ENCODE measurements at regions not wholly inside any gene's neighbourhood (a gene's known extent, or its start where the extent isn't known, plus 50 kb on each side); places are given as distances from the start of the nearest gene placed in this dataset.

DNA sequence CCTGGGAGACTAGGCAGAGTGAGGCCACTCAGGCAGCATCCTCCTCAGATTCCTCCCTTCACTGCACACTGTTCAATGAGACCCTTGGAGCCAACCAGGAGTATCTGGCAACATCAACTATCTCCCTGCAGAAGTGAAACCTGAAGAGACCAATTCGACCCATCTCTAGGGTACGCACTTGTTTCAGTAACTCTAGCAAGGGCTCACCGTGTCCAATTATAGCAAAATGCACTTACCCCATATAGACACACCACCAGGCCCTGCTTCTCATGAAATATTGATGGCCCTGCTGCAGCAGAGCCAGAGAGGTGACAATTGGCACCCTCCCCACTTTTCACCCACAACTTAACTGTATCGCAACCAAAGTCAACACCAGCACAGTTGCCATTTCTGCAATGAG, 196.1 kb upstream of the IGF1R start (continued):
- TF ChIP-seq HOXB13 (CRISPR knock-in tag; IDR thresholded peaks at IDR 0.05; ENCODE audit: low read depth) (no peak), RNF2 (IDR thresholded peaks at IDR 0.05; ENCODE audit: borderline replicate concordance, low read depth) (no peak)

DNA sequence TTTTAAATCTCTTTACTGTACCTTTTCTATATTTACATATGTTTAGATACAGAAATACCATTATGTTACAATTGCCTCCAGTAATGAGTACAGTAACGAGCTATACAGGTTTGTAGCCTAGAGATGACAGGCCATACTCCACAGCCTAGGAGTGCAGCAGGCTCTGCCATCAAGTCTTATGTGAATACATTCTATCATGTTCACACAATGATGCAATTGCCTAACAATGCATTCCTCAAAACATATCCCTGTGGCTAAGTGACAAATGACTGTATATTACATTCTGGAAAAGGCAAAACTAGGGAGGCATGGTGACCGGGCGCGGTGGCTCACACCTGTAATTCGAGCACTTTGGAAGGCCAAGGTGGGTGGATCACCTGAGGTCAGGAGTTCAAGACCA, 192.4 kb upstream of the IGF1R start:
- no peak for ATAC-seq
- no peaks in the 10 kb centered on the region for H3K4me1 ChIP-seq
- ChIA-PET POLR2A (no interaction called here), CTCF (interaction anchor here (0.9 to 4.2 kb wide), 4 partner anchors 12 to 34 kb away, joined by 3 to 25 read pairs (median 4); no protein-coding TSS in a partner anchor)
- no peak for DNase-seq (ENCODE audit: low read depth in 1 of 2, low spot score in 1 of 2)
- TF ChIP-seq, protein P1, sequence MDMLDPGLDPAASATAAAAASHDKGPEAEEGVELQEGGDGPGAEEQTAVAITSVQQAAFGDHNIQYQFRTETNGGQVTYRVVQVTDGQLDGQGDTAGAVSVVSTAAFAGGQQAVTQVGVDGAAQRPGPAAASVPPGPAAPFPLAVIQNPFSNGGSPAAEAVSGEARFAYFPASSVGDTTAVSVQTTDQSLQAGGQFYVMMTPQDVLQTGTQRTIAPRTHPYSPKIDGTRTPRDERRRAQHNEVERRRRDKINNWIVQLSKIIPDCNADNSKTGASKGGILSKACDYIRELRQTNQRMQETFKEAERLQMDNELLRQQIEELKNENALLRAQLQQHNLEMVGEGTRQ (IDR thresholded peaks at IDR 0.05): no peak
- TF ChIP-seq PHF8 (IDR thresholded peaks at IDR 0.05; ENCODE audit: borderline replicate concordance, low read depth): no peak
- TF ChIP-seq ZSCAN20 (CRISPR knock-in tag; IDR thresholded peaks at IDR 0.05): no peak
- TF ChIP-seq, protein P2, sequence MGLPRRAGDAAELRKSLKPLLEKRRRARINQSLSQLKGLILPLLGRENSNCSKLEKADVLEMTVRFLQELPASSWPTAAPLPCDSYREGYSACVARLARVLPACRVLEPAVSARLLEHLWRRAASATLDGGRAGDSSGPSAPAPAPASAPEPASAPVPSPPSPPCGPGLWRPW (IDR thresholded peaks at IDR 0.05): no peak
- TF ChIP-seq, protein P3, sequence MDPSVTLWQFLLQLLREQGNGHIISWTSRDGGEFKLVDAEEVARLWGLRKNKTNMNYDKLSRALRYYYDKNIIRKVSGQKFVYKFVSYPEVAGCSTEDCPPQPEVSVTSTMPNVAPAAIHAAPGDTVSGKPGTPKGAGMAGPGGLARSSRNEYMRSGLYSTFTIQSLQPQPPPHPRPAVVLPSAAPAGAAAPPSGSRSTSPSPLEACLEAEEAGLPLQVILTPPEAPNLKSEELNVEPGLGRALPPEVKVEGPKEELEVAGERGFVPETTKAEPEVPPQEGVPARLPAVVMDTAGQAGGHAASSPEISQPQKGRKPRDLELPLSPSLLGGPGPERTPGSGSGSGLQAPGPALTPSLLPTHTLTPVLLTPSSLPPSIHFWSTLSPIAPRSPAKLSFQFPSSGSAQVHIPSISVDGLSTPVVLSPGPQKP (IDR thresholded peaks at IDR 0.05; ENCODE audit: low read depth, low read length): no peak
- TF ChIP-seq RAD21 (conservative IDR thresholded peaks at IDR 0.05 in 1 of 2, IDR thresholded peaks at IDR 0.05 in 1 of 2): no peak
- TF ChIP-seq, protein P4, sequence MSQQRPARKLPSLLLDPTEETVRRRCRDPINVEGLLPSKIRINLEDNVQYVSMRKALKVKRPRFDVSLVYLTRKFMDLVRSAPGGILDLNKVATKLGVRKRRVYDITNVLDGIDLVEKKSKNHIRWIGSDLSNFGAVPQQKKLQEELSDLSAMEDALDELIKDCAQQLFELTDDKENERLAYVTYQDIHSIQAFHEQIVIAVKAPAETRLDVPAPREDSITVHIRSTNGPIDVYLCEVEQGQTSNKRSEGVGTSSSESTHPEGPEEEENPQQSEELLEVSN (IDR thresholded peaks at IDR 0.05; ENCODE audit: borderline replicate concordance, low read depth): no peak
- TF ChIP-seq POLR2AphosphoS2 (conservative IDR thresholded peaks at IDR 0.05; ENCODE audit: low read length): no peak
- no peak for TF ChIP-seq RFX5 (IDR thresholded peaks at IDR 0.05)
- no peak for TF ChIP-seq ZFP36 (IDR thresholded peaks at IDR 0.05; ENCODE audit: borderline replicate concordance, partially characterized antibody)
- no peak for TF ChIP-seq ZC3H11A (IDR thresholded peaks at IDR 0.05)
- TF ChIP-seq RNF2 (IDR thresholded peaks at IDR 0.05; ENCODE audit: borderline replicate concordance, low read depth): no peak
- no peak for TF ChIP-seq BHLHE40 (IDR thresholded peaks at IDR 0.05; ENCODE audit: low read depth, low read length)
- TF ChIP-seq JUNB (IDR thresholded peaks at IDR 0.05): no peak
- peaks cover 3% of the 10 kb centered on the region; the same call in 1 of the 3 replicates for H3K9me3 ChIP-seq
- no peak overlapping the region for H3K4me2 ChIP-seq
- H3K27ac ChIP-seq: no peak overlapping the region
- FAIRE-seq: peak; percentile 28
- no peak overlapping the region for H3K4me3 ChIP-seq
- 59% methylated on average over 5 of the region's 5 CpGs for WGBS (ENCODE audit: missing lambda C conversion rate)

DNA sequence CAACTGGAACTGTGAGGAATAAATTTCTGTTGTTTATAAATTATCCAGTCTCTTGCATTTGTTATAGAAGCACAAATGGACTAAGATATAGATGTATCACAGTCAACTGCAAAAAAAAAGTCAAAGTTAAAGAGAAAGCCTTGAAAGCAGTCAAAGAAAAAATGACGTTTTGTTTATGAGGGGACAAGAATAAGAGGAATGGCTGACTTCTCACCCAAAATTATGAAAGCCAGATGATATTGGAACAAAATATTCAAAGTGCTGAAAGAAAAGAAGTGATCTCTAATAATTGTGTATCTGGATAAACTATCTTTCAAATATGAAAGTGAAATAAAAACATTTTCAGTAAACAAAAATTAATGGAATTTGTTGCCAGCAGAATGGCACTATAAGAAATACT, 171.8 kb upstream of the IGF1R start:
- Histone ChIP-seq H3K27ac (no peak overlapping the region), H3K4me2 (no peak overlapping the region), H3K4me1 (no peaks in the 10 kb centered on the region), H3K9me3 (peaks cover 54% of the 10 kb centered on the region), H3K4me3 (no peak overlapping the region)
- FAIRE-seq (peak; percentile 78), ATAC-seq (no peak), DNase-seq (ENCODE audit: low read depth in 1 of 2, low spot score in 1 of 2) (no peak)
- WGBS (ENCODE audit: missing lambda C conversion rate): 4% methylated on average over 1 of the region's 1 CpG
- TF ChIP-seq NR3C1 (IDR thresholded peaks at IDR 0.05) (no peak), HDAC2 (IDR thresholded peaks at IDR 0.05) (no peak), HOXB5 (CRISPR knock-in tag; IDR thresholded peaks at IDR 0.05) (0 out of 2 replicates have a peak, but pooled peaks have one; percentile 31), JUN (IDR thresholded peaks at IDR 0.05) (no peak), MAX (IDR thresholded peaks at IDR 0.05) (no peak)
- TF ChIP-seq, protein P2 (IDR thresholded peaks at IDR 0.05): no peak
- ChIA-PET POLR2A (no interaction called here), CTCF (no interaction called here)

Data from A549 (cell line).